HT-29 (cell line): ENCODE measurements at regions not wholly inside any gene's neighbourhood (a gene's known extent, or its start where the extent isn't known, plus 50 kb on each side); places are given as distances from the start of the nearest gene placed in this dataset.
A peak's percentile ranks its signal among the peaks of the same experiment; 100 is the strongest.
"Not testable (repeated sequence)": the region's sequence is repeated elsewhere in the genome, so short reads cannot be mapped to it uniquely, and the experiment has no call there.

ENCODE experiments used
- DNase-seq: peaks from one replicate; pipeline ENCODE4 v3.0.0-alpha.2; 2015; ENCODE audit warnings: low spot score

GRCh38 chr7:82566752-82567151 is 123.2 kb upstream of the CACNA2D1 start:
- DNase-seq, result no peak

GRCh38 chr7:82562716-82563404 is 119.3 kb upstream of the CACNA2D1 start:
- DNase-seq, result no peak

- peak; percentile 79 for DNase-seq
These were observed 115.7 kb upstream of the CACNA2D1 start for GRCh38 chr7:82559193-82559805.

GRCh38 chr7:82549616-82550285 is 106.2 kb upstream of the CACNA2D1 start:
- no peak for DNase-seq

GRCh38 chr7:82548141-82548688 is 104.6 kb upstream of the CACNA2D1 start:
- no peak for DNase-seq

- no peak for DNase-seq
These were observed 99.1 kb upstream of the CACNA2D1 start for GRCh38 chr7:82542665-82543064.

GRCh38 chr7:82539969-82540368 is 96.4 kb upstream of the CACNA2D1 start:
- no peak for DNase-seq

GRCh38 chr7:82534684-82535083 is 91.1 kb upstream of the CACNA2D1 start:
- peak; percentile 53 for DNase-seq

- DNase-seq, result no peak
These were observed 86.8 kb upstream of the CACNA2D1 start for GRCh38 chr7:82530361-82530760.

GRCh38 chr7:82528577-82529310 is 85.2 kb upstream of the CACNA2D1 start:
- no peak for DNase-seq

- DNase-seq, result no peak
These were observed 84.3 kb upstream of the CACNA2D1 start for GRCh38 chr7:82527851-82528250.

- no peak for DNase-seq
These were observed 78.4 kb upstream of the CACNA2D1 start for GRCh38 chr7:82521906-82522445.

GRCh38 chr7:82517050-82517449 is 73.5 kb upstream of the CACNA2D1 start:
- DNase-seq, result no peak

- DNase-seq, result no peak
These were observed 68.0 kb upstream of the CACNA2D1 start for GRCh38 chr7:82511542-82511941.

GRCh38 chr7:82507976-82508677 is 64.5 kb upstream of the CACNA2D1 start:
- DNase-seq, result no peak

GRCh38 chr7:82507365-82507975 is 63.9 kb upstream of the CACNA2D1 start:
- no peak for DNase-seq

- no peak for DNase-seq
These were observed 63.1 kb upstream of the CACNA2D1 start for GRCh38 chr7:82506702-82507101.

- DNase-seq, result no peak
These were observed 62.6 kb upstream of the CACNA2D1 start for GRCh38 chr7:82506208-82506607.

- no peak for DNase-seq
These were observed 57.8 kb upstream of the CACNA2D1 start for GRCh38 chr7:82501346-82501745.

- not testable (repeated sequence) for DNase-seq
These were observed 56.0 kb upstream of the CACNA2D1 start for GRCh38 chr7:82499546-82499945.

- DNase-seq, result no peak
These were observed 50.8 kb upstream of the CACNA2D1 start for GRCh38 chr7:82494420-82494819.
